Stomach (tissue), 4 donors: ENCODE measurements at regions not wholly inside any gene's neighbourhood (a gene's known extent, or its start where the extent isn't known, plus 50 kb on each side); places are given as distances from the start of the nearest gene placed in this dataset.

Source experiments
- POLR2A ChIP-seq, 4 donors: fragments of 450-650 bp; IDR thresholded peaks; one replicate each; pipeline ENCODE4 v1.6.1; 2016; ENCODE audit warnings: antibody characterized with exemption in 4 of 4, control low read depth in 2 of 4, mild to moderate bottlenecking in 1 of 4, moderate library complexity in 1 of 4
- POLR2AphosphoS5 ChIP-seq, 3 donors: sonication (generic); formaldehyde crosslinking; IDR thresholded peaks; one replicate each; pipeline ENCODE4 v1.6.1; 2016; ENCODE audit warnings: antibody characterized with exemption in 3 of 3
- TF ChIP-seq, protein P1 (sequence below), 7 experiments: fragments of 450-650 bp in 4 of 7; fragments of 200-600 bp in 3 of 7; sonication (generic) in 3 of 7; IDR thresholded peaks; one replicate each; pipeline ENCODE4 v1.5.1; 2016 to 2019; ENCODE audit warnings: antibody characterized with exemption in 7 of 7, control low read depth in 2 of 7, mild to moderate bottlenecking in 1 of 7

DNA sequence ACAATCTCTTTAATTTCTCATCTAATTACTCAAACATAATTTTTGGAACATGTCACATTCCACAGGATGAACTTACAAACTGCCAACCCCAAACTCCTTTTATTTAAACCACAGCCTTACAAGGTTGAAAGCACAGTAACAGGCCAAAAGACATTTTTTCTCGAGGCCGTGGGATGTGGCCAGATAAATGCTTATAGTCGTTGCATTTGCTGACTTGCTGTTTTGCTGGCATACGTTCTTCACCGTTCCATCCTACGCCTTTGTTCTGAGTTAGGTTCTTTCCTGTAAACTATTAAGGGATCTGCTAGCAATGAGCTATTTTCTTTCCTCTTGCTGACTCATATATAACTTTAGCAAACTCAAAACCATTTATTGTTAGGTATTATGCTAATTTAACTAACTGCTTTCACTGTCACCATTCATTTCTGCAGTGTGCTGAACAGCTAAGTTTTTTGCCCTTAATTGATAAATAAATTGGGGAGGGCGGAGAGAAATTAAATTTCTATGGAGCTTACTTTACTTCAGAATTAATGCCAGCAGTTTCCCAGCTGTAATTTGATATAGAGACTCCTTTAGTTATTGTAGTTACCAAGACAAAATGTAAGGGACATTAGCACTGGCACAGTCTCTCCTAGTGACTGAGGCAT lies 135.1 kb upstream of the PACRGL start:
- TF ChIP-seq, protein P1, sequence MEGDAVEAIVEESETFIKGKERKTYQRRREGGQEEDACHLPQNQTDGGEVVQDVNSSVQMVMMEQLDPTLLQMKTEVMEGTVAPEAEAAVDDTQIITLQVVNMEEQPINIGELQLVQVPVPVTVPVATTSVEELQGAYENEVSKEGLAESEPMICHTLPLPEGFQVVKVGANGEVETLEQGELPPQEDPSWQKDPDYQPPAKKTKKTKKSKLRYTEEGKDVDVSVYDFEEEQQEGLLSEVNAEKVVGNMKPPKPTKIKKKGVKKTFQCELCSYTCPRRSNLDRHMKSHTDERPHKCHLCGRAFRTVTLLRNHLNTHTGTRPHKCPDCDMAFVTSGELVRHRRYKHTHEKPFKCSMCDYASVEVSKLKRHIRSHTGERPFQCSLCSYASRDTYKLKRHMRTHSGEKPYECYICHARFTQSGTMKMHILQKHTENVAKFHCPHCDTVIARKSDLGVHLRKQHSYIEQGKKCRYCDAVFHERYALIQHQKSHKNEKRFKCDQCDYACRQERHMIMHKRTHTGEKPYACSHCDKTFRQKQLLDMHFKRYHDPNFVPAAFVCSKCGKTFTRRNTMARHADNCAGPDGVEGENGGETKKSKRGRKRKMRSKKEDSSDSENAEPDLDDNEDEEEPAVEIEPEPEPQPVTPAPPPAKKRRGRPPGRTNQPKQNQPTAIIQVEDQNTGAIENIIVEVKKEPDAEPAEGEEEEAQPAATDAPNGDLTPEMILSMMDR (IDR thresholded peaks at IDR 0.05), result no peak
- TF ChIP-seq POLR2AphosphoS5 (IDR thresholded peaks at IDR 0.05) (no peak), POLR2A (IDR thresholded peaks at IDR 0.05) (no peak)
